Ovary (tissue), 3 donors: ENCODE measurements at regions not wholly inside any gene's neighbourhood (a gene's known extent, or its start where the extent isn't known, plus 50 kb on each side); places are given as distances from the start of the nearest gene placed in this dataset.

Experiments
- CTCF ChIP-seq, 3 donors: fragments of 450-650 bp in 2 of 3; fragments of 200-600 bp in 1 of 3; IDR thresholded peaks; one replicate each; pipeline versions ENCODE4 v1.5.1 to v1.8.0; 2016 to 2022; ENCODE audit warnings: antibody characterized with exemption in 3 of 3, mild to moderate bottlenecking in 1 of 3
- EP300 ChIP-seq: sonication (generic); formaldehyde crosslinking; IDR thresholded peaks from one replicate; pipeline ENCODE4 v1.6.1; 2017; ENCODE audit warnings: antibody characterized with exemption
- POLR2A ChIP-seq: fragments of 450-650 bp; IDR thresholded peaks from one replicate; pipeline ENCODE4 v1.6.1; 2017; ENCODE audit warnings: antibody characterized with exemption, mild to moderate bottlenecking, moderate library complexity
- donor health status: DM: no; HTN: no; CAD: no.

DNA sequence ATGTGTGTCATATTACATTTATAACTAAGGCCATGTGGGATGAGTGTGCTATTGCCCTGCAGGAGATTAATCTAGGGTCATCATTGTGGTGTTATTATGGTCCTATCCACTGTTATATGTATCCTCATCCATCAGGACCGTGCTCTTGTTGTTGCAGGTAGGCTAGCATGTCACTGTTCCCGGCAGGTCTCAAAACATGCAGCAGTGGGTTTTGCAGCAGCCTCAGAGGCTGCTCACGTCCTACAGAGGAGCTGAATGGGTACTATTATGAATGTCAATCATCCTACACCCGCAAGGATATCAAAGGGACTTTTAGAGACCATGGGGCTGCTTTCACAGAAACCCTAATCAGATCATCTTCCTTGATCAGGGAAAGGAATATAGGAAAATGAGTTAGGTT is 318.2 kb downstream of the SAMD5 start:
- no peak for TF ChIP-seq CTCF (IDR thresholded peaks at IDR 0.05)
- TF ChIP-seq EP300, result no peak
- TF ChIP-seq POLR2A, result no peak
